HepG2 (cell line): ENCODE measurements at regions not wholly inside any gene's neighbourhood (a gene's known extent, or its start where the extent isn't known, plus 50 kb on each side); places are given as distances from the start of the nearest gene placed in this dataset.

Experiments
- ATAC-seq: fragments of 200-7000 bp; cut with Tn5 transposase; 3 replicates; pipeline ENCODE4 v1.9.1; 2020; ENCODE audit warnings: mild to moderate bottlenecking, moderate library complexity
- BruUV-seq: library from RNA; stranded (reverse); fragments of 400-500 nt; replicated peaks from 2 replicates; lab custom pipeline; 2021; lab: Mats Ljungman, UMichigan
- CTCF ChIA-PET: fragments of 300-600 bp; formaldehyde crosslinking; extraction: SDS; loops from one replicate; lab custom pipeline; 2021; ENCODE audit warnings: low total read pairs, inconsistent platforms, low intra/inter-chr PET ratio; lab: Yijun Ruan, JAX
- POLR2A ChIA-PET: fragments of 350-600 bp; sonication (Branson Sonifier 250); formaldehyde crosslinking; loops from one replicate; lab custom pipeline; 2020; ENCODE audit warnings: antibody characterized with exemption, inconsistent platforms; lab: Yijun Ruan, JAX
- DNase-seq: peaks from one replicate; pipeline ENCODE4 v3.0.0-alpha.2; 2015; ENCODE audit warnings: low spot score
- FAIRE-seq: peaks from 3 replicates; lab custom pipeline; 2011; peaks lifted over from hg19 to GRCh38; lab: Jason Lieb, UNC
- H2AFZ ChIP-seq: one replicate; pipeline ENCODE4 v1.6.1; 2011; ENCODE audit warnings: low read length, inconsistent platforms
- H3K27ac ChIP-seq: fragments of 300-600 bp; 3 replicates; pipeline ENCODE4 v1.8.0; 2011; ENCODE audit warnings: mixed run types, mild to moderate bottlenecking, mixed read lengths, low read length, inconsistent platforms; ENCODE audit not compliant: insufficient read depth; ENCODE audit errors: extremely low read length
- H3K27me3 ChIP-seq, 2 experiments: fragments of 200-600 bp in 1 of 2; 2 replicates in 1 of 2; 3 replicates in 1 of 2; pipeline versions ENCODE4 v1.6.0 to v1.8.0; 2011; ENCODE audit warnings: low read length in 2 of 2, mild to moderate bottlenecking in 2 of 2, moderate library complexity in 2 of 2, inconsistent platforms in 1 of 2; ENCODE audit not compliant: insufficient read depth in 2 of 2, control insufficient read depth in 1 of 2
- H3K36me3 ChIP-seq, 2 experiments: fragments of 200-600 bp in 1 of 2; replicated peaks in 1 of 2; 2 replicates in 1 of 2; 3 replicates in 1 of 2; pipeline versions ENCODE4 v1.5.1 to v1.8.0; 2011; ENCODE audit warnings: low read length in 2 of 2, inconsistent platforms in 1 of 2; ENCODE audit not compliant: insufficient read depth in 2 of 2, control insufficient read depth in 1 of 2
- H3K4me1 ChIP-seq: 2 replicates; pipeline ENCODE4 v1.5.1; 2012; ENCODE audit warnings: low read length, inconsistent platforms; ENCODE audit not compliant: insufficient read depth
- H3K4me2 ChIP-seq: 2 replicates; pipeline ENCODE4 v1.6.0; 2011; ENCODE audit warnings: low read depth, low read length, inconsistent platforms
- H3K4me3 ChIP-seq, 3 experiments: fragments of 200-600 bp in 1 of 3; sonication (generic), shearing (Covaris generic) in 1 of 3; replicated peaks in 1 of 3; 2 replicates each; pipeline ENCODE4 v1.5.1; 2011 to 2016; ENCODE audit warnings: low read length in 3 of 3, inconsistent platforms in 2 of 3, low read depth in 2 of 3, mild to moderate bottlenecking in 2 of 3, control low read depth in 1 of 3, mixed read lengths in 1 of 3; ENCODE audit not compliant: insufficient read depth in 1 of 3
- H3K79me2 ChIP-seq: one replicate; pipeline ENCODE4 v1.6.1; 2011; ENCODE audit warnings: low read length, inconsistent platforms; ENCODE audit not compliant: insufficient read depth
- H3K9ac ChIP-seq: 2 replicates; pipeline ENCODE4 v1.6.0; 2011; ENCODE audit warnings: mild to moderate bottlenecking, low read depth, low read length, inconsistent platforms; ENCODE audit not compliant: insufficient read depth
- H3K9me3 ChIP-seq: 2 replicates; pipeline ENCODE4 v1.5.1; 2012; ENCODE audit warnings: mild to moderate bottlenecking, low read length
- H4K20me1 ChIP-seq: 2 replicates; pipeline ENCODE4 v1.6.0; 2011; ENCODE audit warnings: inconsistent platforms, mild to moderate bottlenecking, low read length, moderate library complexity; ENCODE audit not compliant: insufficient read depth
- ARID4A ChIP-seq: sonication (generic); formaldehyde crosslinking; IDR thresholded peaks from 2 replicates; pipeline ENCODE4 v1.5.0; 2020; ENCODE audit warnings: mild to moderate bottlenecking, missing genetic modification reagents, borderline replicate concordance
- CBX5 ChIP-seq: sonication (generic); formaldehyde crosslinking; IDR thresholded peaks from 2 replicates; pipeline ENCODE4 v1.4.0; 2020; ENCODE audit warnings: missing genetic modification reagents, borderline replicate concordance
- CCDC6 ChIP-seq: sonication (generic); formaldehyde crosslinking; IDR thresholded peaks from 2 replicates; pipeline ENCODE4 v1.8.1; 2022; ENCODE audit warnings: mild to moderate bottlenecking, missing genetic modification reagents, moderate library complexity
- HBP1 ChIP-seq: IDR thresholded peaks from 2 replicates; pipeline ENCODE4 v1.6.1; 2016; ENCODE audit warnings: low read depth, control low read depth
- REPIN1 ChIP-seq: sonication (generic); formaldehyde crosslinking; IDR thresholded peaks from 2 replicates; pipeline ENCODE4 v1.8.0; 2022; ENCODE audit warnings: missing genetic modification reagents, low read depth, mild to moderate bottlenecking, borderline replicate concordance
- SRY ChIP-seq: sonication (generic); formaldehyde crosslinking; IDR thresholded peaks from 2 replicates; pipeline ENCODE4 v1.8.0; 2022; ENCODE audit warnings: mild to moderate bottlenecking, missing genetic modification reagents
- ZNF296 ChIP-seq: sonication (generic); formaldehyde crosslinking; conservative IDR thresholded peaks from 2 replicates; pipeline ENCODE4 v1.5.0; 2020; ENCODE audit warnings: mild to moderate bottlenecking, missing genetic modification reagents
- ZNF3 ChIP-seq: IDR thresholded peaks from 2 replicates; pipeline ENCODE4 v1.7.0; 2017; ENCODE audit warnings: inconsistent platforms
- ZNF605 ChIP-seq: sonication (generic); formaldehyde crosslinking; IDR thresholded peaks from 2 replicates; pipeline ENCODE4 v1.8.0; 2022; ENCODE audit warnings: mild to moderate bottlenecking, missing genetic modification reagents
- WGBS: methylation state at CpG from one replicate; pipeline ENCODE4 v1.1.6; 2017; ENCODE audit warnings: low lambda C conversion rate; 5-methylcytosine and 5-hydroxymethylcytosine counted together
- in situ Hi-C: cut with HindIII; loops from 2 replicates; pipeline ENCODE4 v1.10.0; 2017; ENCODE audit warnings: low pct_unique_long_range_greater_than_20kb; ENCODE audit not compliant: extremely low pct_ligation_motif_present
- intact Hi-C: fragments of 100-400 bp; cut with micrococcal nuclease; formaldehyde crosslinking; loops from one replicate; pipeline ENCODE4 v1.10.0; 2022; ENCODE audit not compliant: unreplicated experiment
- TF ChIP-seq, protein P1 (sequence below): sonication (generic); formaldehyde crosslinking; IDR thresholded peaks from 2 replicates; pipeline ENCODE4 v1.4.0; 2020; ENCODE audit warnings: missing genetic modification reagents
- TF ChIP-seq, protein P2 (sequence below): sonication (generic); formaldehyde crosslinking; conservative IDR thresholded peaks from 2 replicates; pipeline ENCODE4 v1.8.0; 2022; ENCODE audit warnings: mild to moderate bottlenecking, moderate library complexity, missing genetic modification reagents
- TF ChIP-seq, protein P3 (sequence below): sonication (generic); formaldehyde crosslinking; IDR thresholded peaks from 2 replicates; pipeline ENCODE4 v1.8.1; 2023; ENCODE audit warnings: missing genetic modification reagents, mild to moderate bottlenecking, borderline replicate concordance

DNA sequence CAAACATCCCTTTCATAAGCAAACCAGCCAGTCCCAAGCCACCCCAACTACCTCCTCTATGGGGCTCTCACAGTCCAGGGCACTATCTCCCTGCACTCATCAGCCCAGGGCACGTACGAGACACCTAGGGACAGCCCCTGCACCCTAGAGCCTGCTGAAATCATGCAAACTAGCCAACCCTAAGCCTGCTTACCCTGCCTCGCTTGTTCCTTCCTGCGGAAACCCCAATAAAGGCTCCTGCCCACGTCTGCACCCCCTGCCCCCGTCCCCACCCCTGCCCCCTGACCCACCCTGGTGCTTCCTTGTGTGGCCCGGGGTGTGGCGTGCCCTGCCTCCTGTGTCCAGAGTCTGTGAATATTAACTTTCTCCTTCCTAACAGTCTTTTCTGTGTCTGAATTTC lies 135.9 kb downstream of the GADD45G start:
- ChIA-PET POLR2A (no interaction called here), CTCF (no interaction called here)
- in situ Hi-C loops: no loop called here

More for the DNA sequence above, 135.9 kb downstream of the GADD45G start:
- no TSS peak for BruUV-seq
- DNase-seq (no peak), ATAC-seq (no peak), FAIRE-seq (no peak)
- Histone ChIP-seq H3K27ac (no peak overlapping the region), H2AFZ (no peak overlapping the region), H3K4me3 (no peak overlapping the region), H3K79me2 (no peaks in the 10 kb centered on the region), H3K27me3 (peaks cover 0 to 7% of the 10 kb centered on the region in 2 experiments; a peak in 3 of 5 replicates), H3K9ac (no peak overlapping the region), H4K20me1 (no peaks in the 10 kb centered on the region), H3K4me1 (no peaks in the 10 kb centered on the region), H3K4me2 (no peak overlapping the region), H3K9me3 (no peaks in the 10 kb centered on the region), H3K36me3 (no peaks in the 10 kb centered on the region)
- intact Hi-C loops: no loop called here
- TF ChIP-seq CBX5 (CRISPR knock-in tag) (no peak), ZNF296 (no peak), ARID4A (CRISPR knock-in tag) (no peak), HBP1 (CRISPR knock-in tag) (no peak), ZNF605 (CRISPR knock-in tag) (no peak), ZNF3 (CRISPR knock-in tag) (no peak), CCDC6 (CRISPR knock-in tag) (no peak), SRY (CRISPR knock-in tag) (no peak), REPIN1 (CRISPR knock-in tag) (no peak)
- TF ChIP-seq, protein P1, sequence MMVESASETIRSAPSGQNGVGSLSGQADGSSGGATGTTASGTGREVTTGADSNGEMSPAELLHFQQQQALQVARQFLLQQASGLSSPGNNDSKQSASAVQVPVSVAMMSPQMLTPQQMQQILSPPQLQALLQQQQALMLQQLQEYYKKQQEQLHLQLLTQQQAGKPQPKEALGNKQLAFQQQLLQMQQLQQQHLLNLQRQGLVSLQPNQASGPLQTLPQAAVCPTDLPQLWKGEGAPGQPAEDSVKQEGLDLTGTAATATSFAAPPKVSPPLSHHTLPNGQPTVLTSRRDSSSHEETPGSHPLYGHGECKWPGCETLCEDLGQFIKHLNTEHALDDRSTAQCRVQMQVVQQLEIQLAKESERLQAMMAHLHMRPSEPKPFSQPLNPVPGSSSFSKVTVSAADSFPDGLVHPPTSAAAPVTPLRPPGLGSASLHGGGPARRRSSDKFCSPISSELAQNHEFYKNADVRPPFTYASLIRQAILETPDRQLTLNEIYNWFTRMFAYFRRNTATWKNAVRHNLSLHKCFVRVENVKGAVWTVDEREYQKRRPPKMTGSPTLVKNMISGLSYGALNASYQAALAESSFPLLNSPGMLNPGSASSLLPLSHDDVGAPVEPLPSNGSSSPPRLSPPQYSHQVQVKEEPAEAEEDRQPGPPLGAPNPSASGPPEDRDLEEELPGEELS (CRISPR knock-in tag): no peak
- TF ChIP-seq, protein P2, sequence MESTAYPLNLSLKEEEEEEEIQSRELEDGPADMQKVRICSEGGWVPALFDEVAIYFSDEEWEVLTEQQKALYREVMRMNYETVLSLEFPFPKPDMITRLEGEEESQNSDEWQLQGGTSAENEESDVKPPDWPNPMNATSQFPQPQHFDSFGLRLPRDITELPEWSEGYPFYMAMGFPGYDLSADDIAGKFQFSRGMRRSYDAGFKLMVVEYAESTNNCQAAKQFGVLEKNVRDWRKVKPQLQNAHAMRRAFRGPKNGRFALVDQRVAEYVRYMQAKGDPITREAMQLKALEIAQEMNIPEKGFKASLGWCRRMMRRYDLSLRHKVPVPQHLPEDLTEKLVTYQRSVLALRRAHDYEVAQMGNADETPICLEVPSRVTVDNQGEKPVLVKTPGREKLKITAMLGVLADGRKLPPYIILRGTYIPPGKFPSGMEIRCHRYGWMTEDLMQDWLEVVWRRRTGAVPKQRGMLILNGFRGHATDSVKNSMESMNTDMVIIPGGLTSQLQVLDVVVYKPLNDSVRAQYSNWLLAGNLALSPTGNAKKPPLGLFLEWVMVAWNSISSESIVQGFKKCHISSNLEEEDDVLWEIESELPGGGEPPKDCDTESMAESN (CRISPR knock-in tag): no peak
- TF ChIP-seq, protein P3, sequence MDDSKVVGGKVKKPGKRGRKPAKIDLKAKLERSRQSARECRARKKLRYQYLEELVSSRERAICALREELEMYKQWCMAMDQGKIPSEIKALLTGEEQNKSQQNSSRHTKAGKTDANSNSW (CRISPR knock-in tag): no peak
- 47% methylated on average over 6 of the region's 8 CpGs for WGBS
